ENCODE measurements at regions not wholly inside any gene's neighbourhood (a gene's known extent, or its start where the extent isn't known, plus 50 kb on each side); places are given as distances from the start of the nearest gene placed in this dataset.
A peak's percentile ranks its signal among the peaks of the same experiment; 100 is the strongest.
"Not testable (repeated sequence)": the region's sequence is repeated elsewhere in the genome, so short reads cannot be mapped to it uniquely, and the experiment has no call there.

DNA sequence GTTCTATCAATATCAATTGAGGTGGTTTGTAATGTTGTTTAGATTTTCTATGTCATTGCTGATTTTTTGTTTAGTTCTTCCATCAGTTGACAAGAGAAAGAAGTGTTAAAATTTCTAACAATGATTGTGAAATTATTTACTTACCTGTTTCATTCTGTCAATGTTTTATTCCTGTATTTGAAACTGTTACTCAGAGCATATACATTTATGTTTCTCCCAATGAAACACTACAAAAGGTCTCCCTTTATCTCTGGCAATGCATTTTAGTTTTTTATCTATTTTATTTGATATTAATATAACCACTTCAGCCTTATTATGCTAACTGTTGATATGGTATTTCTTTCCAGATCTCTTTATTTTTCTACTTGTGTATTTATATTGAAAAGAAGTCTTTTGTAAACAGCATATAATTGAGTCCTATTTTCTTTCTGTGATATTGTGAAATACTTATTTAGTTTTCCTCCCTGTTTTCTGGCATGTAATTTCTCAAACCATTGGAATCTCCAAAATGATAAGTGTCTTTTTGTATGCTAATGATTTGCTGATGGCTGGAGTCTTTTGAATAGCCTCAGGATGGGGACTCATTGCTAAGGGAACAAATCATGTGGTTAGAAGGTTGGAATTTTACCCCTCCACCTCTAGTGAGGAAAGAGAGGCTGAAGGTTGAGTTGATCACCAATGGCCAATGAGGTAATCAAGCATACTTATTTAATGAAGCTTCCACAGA, 122.0 kb downstream of the ADSS2 start:
- H3K27me3 Mint-ChIP-seq: peaks cover 31% of the 10 kb centered on the region
- peaks cover 11% of the 10 kb centered on the region for H3K9me3 Mint-ChIP-seq
- POLR2A ChIA-PET: interaction anchor here (0.7 kb wide), 2 partner anchors 68 to 123 kb away, joined by 4 to 6 read pairs; no protein-coding TSS in a partner anchor
- ATAC-seq (ENCODE audit: low read depth) (no peak), DNase-seq (no peak)
- H3K4me1 Mint-ChIP-seq: peaks cover 8% of the 10 kb centered on the region
- H3K4me3 Mint-ChIP-seq: no peak overlapping the region
- no peak overlapping the region for H3K27ac Mint-ChIP-seq
- H3K36me3 Mint-ChIP-seq: peaks cover 7% of the 10 kb centered on the region

GRCh38 chr1:244330318-244330625, 121.4 kb downstream of the ADSS2 start:
- ATAC-seq (ENCODE audit: low read depth) (no peak), DNase-seq (no peak)
- H3K4me3 Mint-ChIP-seq: no peak overlapping the region
- H3K4me1 Mint-ChIP-seq: peaks cover 8% of the 10 kb centered on the region
- peaks cover 11% of the 10 kb centered on the region for H3K9me3 Mint-ChIP-seq
- POLR2A ChIA-PET: no interaction called here
- peaks cover 31% of the 10 kb centered on the region for H3K27me3 Mint-ChIP-seq
- H3K36me3 Mint-ChIP-seq: peaks cover 7% of the 10 kb centered on the region
- no peak overlapping the region for H3K27ac Mint-ChIP-seq

DNA sequence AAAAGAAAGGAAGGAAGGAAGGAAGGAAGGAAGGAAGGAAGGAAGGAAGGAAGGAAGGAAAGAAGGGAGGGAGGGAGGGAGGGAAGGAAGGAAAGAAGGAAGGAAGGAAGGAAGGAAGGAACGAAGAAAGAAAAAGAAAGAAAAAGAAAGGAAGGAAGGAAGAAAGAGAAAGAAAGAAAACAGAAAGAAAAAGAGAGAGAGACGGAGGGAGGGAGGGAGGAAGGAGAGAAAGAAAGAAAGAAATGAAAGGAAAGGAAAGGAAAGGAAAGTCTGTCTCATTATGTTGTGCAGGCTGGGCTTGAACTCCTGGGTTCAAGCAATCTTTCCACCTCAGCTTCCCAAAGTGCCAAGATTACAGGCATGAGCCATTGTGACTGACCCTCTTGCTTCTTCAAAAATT, 118.9 kb downstream of the ADSS2 start:
- H3K4me1 Mint-ChIP-seq; H3K9me3 Mint-ChIP-seq; DNase-seq; H3K27ac Mint-ChIP-seq; ATAC-seq (ENCODE audit: low read depth); POLR2A ChIA-PET; H3K36me3 Mint-ChIP-seq; H3K4me3 Mint-ChIP-seq: not testable (repeated sequence)
- peaks cover 26% of the 10 kb centered on the region for H3K27me3 Mint-ChIP-seq

GRCh38 chr1:244334315-244334714, 117.4 kb downstream of the ADSS2 start:
- H3K27ac Mint-ChIP-seq: peak overlapping the region; percentile 42
- DNase-seq; ATAC-seq (ENCODE audit: low read depth); H3K4me1 Mint-ChIP-seq; H3K4me3 Mint-ChIP-seq; H3K36me3 Mint-ChIP-seq; POLR2A ChIA-PET; H3K9me3 Mint-ChIP-seq: not testable (repeated sequence)
- peaks cover 23% of the 10 kb centered on the region for H3K27me3 Mint-ChIP-seq

GRCh38 chr1:244334842-244335241, 116.9 kb downstream of the ADSS2 start:
- H3K27me3 Mint-ChIP-seq: peaks cover 23% of the 10 kb centered on the region
- H3K9me3 Mint-ChIP-seq; H3K4me3 Mint-ChIP-seq; DNase-seq; ATAC-seq (ENCODE audit: low read depth); H3K36me3 Mint-ChIP-seq; H3K27ac Mint-ChIP-seq; POLR2A ChIA-PET: not testable (repeated sequence)
- H3K4me1 Mint-ChIP-seq: peaks cover 10% of the 10 kb centered on the region

GRCh38 chr1:244335456-244335855, 116.3 kb downstream of the ADSS2 start:
- Mint-ChIP-seq H3K9me3 (peaks cover 2% of the 10 kb centered on the region), H3K36me3 (no peaks in the 10 kb centered on the region), H3K4me1 (peaks cover 10% of the 10 kb centered on the region), H3K27me3 (peaks cover 23% of the 10 kb centered on the region), H3K4me3 (no peak overlapping the region), H3K27ac (no peak overlapping the region)
- no peak for ATAC-seq (ENCODE audit: low read depth)
- DNase-seq: no peak
- POLR2A ChIA-PET: no interaction called here

- Mint-ChIP-seq H3K4me3 (no peak overlapping the region), H3K36me3 (no peaks in the 10 kb centered on the region), H3K27me3 (peaks cover 21% of the 10 kb centered on the region), H3K4me1 (peaks cover 11% of the 10 kb centered on the region), H3K27ac (no peak overlapping the region), H3K9me3 (peaks cover 2% of the 10 kb centered on the region)
- no peak for ATAC-seq (ENCODE audit: low read depth)
- POLR2A ChIA-PET: no interaction called here
- no peak for DNase-seq
Observed at GRCh38 chr1:244336232-244336899, 115.3 kb downstream of the ADSS2 start.

GRCh38 chr1:244337839-244338238, 113.9 kb downstream of the ADSS2 start:
- POLR2A ChIA-PET: no interaction called here
- no peak for ATAC-seq (ENCODE audit: low read depth)
- H3K27me3 Mint-ChIP-seq: peaks cover 19% of the 10 kb centered on the region
- H3K4me3 Mint-ChIP-seq: no peak overlapping the region
- H3K27ac Mint-ChIP-seq: no peak overlapping the region
- H3K9me3 Mint-ChIP-seq: peaks cover 2% of the 10 kb centered on the region
- H3K36me3 Mint-ChIP-seq: peaks cover 4% of the 10 kb centered on the region
- DNase-seq: no peak
- H3K4me1 Mint-ChIP-seq: peaks cover 16% of the 10 kb centered on the region

DNA sequence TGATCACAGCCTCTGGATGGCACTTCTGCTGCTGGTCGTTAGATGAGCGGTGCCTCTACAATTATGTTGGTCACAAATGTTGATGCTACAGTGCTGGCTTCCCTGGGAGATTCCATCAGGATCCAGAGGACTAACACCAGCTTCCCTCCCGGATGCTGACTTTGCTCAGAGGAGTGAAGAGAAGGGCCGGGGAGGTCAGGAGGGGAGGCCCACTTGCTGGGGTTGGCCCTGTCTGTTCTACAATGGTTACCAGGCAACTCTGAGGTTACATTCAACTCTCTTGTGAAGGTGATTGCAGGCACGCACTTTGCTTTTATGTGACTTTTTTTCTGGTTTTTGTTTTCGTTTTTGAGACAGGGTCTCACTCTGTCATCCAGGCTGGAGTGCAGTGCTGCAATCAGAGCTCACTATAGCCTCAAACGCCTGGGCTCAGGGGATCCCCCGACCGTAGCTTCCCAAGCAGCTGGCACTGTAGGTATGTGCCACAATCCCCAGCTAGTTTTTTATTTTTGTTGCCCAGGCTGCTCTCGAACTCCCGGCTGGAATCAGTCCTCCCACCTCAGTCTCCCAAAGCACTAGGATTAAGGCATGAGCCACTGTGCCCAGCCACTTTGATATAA, 112.5 kb downstream of the ADSS2 start:
- POLR2A ChIA-PET: no interaction called here
- H3K27me3 Mint-ChIP-seq: peaks cover 5% of the 10 kb centered on the region
- H3K4me1 Mint-ChIP-seq: peaks cover 16% of the 10 kb centered on the region

DNA sequence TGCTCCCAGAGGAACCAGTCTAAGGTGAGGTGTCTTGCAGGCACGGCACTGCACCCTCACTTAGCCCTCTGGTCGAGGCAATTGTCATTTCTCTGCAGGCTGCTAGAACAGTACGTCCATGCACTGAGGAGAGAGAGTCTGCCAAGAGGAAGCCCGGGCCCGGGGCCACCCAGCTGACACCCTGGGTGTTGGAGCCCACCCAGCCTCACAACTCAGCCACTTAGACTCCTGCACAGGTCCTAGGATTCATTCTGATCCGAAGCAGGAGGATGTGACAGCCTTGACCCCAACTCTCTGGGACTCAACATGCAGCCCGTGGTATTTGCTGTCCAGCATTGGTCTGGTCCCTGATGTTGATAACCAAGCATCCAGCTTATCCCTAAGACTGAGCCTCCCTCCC, 111.9 kb downstream of the ADSS2 start:
- Mint-ChIP-seq H3K27ac (no peak overlapping the region), H3K4me3 (no peak overlapping the region), H3K36me3 (peaks cover 4% of the 10 kb centered on the region), H3K9me3 (no peaks in the 10 kb centered on the region), H3K4me1 (peaks cover 16% of the 10 kb centered on the region), H3K27me3 (peaks cover 2% of the 10 kb centered on the region)
- POLR2A ChIA-PET: interaction anchor here (0.5 to 1.0 kb wide), 2 partner anchors 14 to 127 kb away, joined by 3 read pairs; no protein-coding TSS in a partner anchor
- no peak for DNase-seq
- ATAC-seq (ENCODE audit: low read depth): no peak

More for the DNA sequence above, 112.5 kb downstream of the ADSS2 start:
- H3K9me3 Mint-ChIP-seq: peaks cover 2% of the 10 kb centered on the region
- no peak for DNase-seq
- peak; percentile 59 for ATAC-seq (ENCODE audit: low read depth)
- no peak overlapping the region for H3K4me3 Mint-ChIP-seq
- peaks cover 4% of the 10 kb centered on the region for H3K36me3 Mint-ChIP-seq
- H3K27ac Mint-ChIP-seq: peak overlapping the region; percentile 19

GRCh38 chr1:244340396-244340795, 111.3 kb downstream of the ADSS2 start:
- H3K27me3 Mint-ChIP-seq: peaks cover 2% of the 10 kb centered on the region

GRCh38 chr1:244341455-244342450, 110.0 kb downstream of the ADSS2 start:
- peaks cover 6% of the 10 kb centered on the region for H3K9me3 Mint-ChIP-seq
- DNase-seq: no peak
- peaks cover 16% of the 10 kb centered on the region for H3K4me1 Mint-ChIP-seq
- POLR2A ChIA-PET: no interaction called here
- H3K27ac Mint-ChIP-seq: peak overlapping the region; percentile 55
- peaks cover 2% of the 10 kb centered on the region for H3K27me3 Mint-ChIP-seq
- peak; percentile 64 for ATAC-seq (ENCODE audit: low read depth)
- H3K36me3 Mint-ChIP-seq: peaks cover 4% of the 10 kb centered on the region
- peak overlapping the region; percentile 62 for H3K4me3 Mint-ChIP-seq

More at GRCh38 chr1:244340396-244340795, 111.3 kb downstream of the ADSS2 start:
- peaks cover 4% of the 10 kb centered on the region for H3K36me3 Mint-ChIP-seq
- no peak overlapping the region for H3K27ac Mint-ChIP-seq
- H3K9me3 Mint-ChIP-seq: no peaks in the 10 kb centered on the region
- POLR2A ChIA-PET: interaction anchor here (0.5 to 1.0 kb wide), 2 partner anchors 15 to 126 kb away, joined by 3 read pairs; no protein-coding TSS in a partner anchor
- no peak overlapping the region for H3K4me3 Mint-ChIP-seq
- no peak for ATAC-seq (ENCODE audit: low read depth)
- peaks cover 16% of the 10 kb centered on the region for H3K4me1 Mint-ChIP-seq
- DNase-seq: no peak

- H3K27ac Mint-ChIP-seq: no peak overlapping the region
- POLR2A ChIA-PET: no interaction called here
Observed at GRCh38 chr1:244344001-244344400, 107.7 kb downstream of the ADSS2 start.

More at GRCh38 chr1:244344001-244344400, 107.7 kb downstream of the ADSS2 start:
- no peak overlapping the region for H3K4me3 Mint-ChIP-seq
- H3K27me3 Mint-ChIP-seq: peaks cover 4% of the 10 kb centered on the region
- H3K9me3 Mint-ChIP-seq: peaks cover 7% of the 10 kb centered on the region
- H3K4me1 Mint-ChIP-seq: peaks cover 11% of the 10 kb centered on the region
- H3K36me3 Mint-ChIP-seq: peaks cover 6% of the 10 kb centered on the region
- DNase-seq (no peak), ATAC-seq (ENCODE audit: low read depth) (no peak)

Measured in activated naive CD8-positive, alpha-beta T cell treated with anti-CD3 and anti-CD28 coated beads, Interleukin-2, amount 10 ng/mL, durations not matched to agents 7 days and 5 days (primary cell).